ENCODE measurements at regions not wholly inside any gene's neighbourhood (a gene's known extent, or its start where the extent isn't known, plus 50 kb on each side); places are given as distances from the start of the nearest gene placed in this dataset.

- no peak for DNase-seq (ENCODE audit: low spot score)
These were observed 198.9 kb upstream of the LPP start for GRCh38 chr3:187954873-187955586.

- no peak for DNase-seq (ENCODE audit: low spot score)
These were observed 198.4 kb upstream of the LPP start for GRCh38 chr3:187955587-187955952.

GRCh38 chr3:187957165-187957581 lies 196.8 kb upstream of the LPP start:
- DNase-seq (ENCODE audit: low spot score), result no peak

GRCh38 chr3:187957582-187957981 lies 196.4 kb upstream of the LPP start:
- no peak for DNase-seq (ENCODE audit: low spot score)

GRCh38 chr3:187958432-187959003 lies 195.4 kb upstream of the LPP start:
- DNase-seq (ENCODE audit: low spot score), result no peak

- no peak for DNase-seq (ENCODE audit: low spot score)
These were observed 193.1 kb upstream of the LPP start for GRCh38 chr3:187960820-187961219.

GRCh38 chr3:187961366-187961765 lies 192.6 kb upstream of the LPP start:
- DNase-seq (ENCODE audit: low spot score), result no peak

GRCh38 chr3:187963003-187963676 lies 190.8 kb upstream of the LPP start:
- DNase-seq (ENCODE audit: low spot score), result no peak

GRCh38 chr3:187963677-187964385 lies 190.1 kb upstream of the LPP start:
- DNase-seq (ENCODE audit: low spot score), result no peak

GRCh38 chr3:187964760-187965159 lies 189.2 kb upstream of the LPP start:
- no peak for DNase-seq (ENCODE audit: low spot score)

GRCh38 chr3:187966096-187966495 lies 187.9 kb upstream of the LPP start:
- no peak for DNase-seq (ENCODE audit: low spot score)

GRCh38 chr3:187966636-187967406 lies 187.1 kb upstream of the LPP start:
- DNase-seq (ENCODE audit: low spot score), result no peak

GRCh38 chr3:187967993-187968392 lies 186.0 kb upstream of the LPP start:
- no peak for DNase-seq (ENCODE audit: low spot score)

- DNase-seq (ENCODE audit: low spot score), result peak; percentile 51
These were observed 184.9 kb upstream of the LPP start for GRCh38 chr3:187968883-187969580.

GRCh38 chr3:187969581-187969950 lies 184.4 kb upstream of the LPP start:
- no peak for DNase-seq (ENCODE audit: low spot score)

- no peak for DNase-seq (ENCODE audit: low spot score)
These were observed 183.9 kb upstream of the LPP start for GRCh38 chr3:187970106-187970505.

- DNase-seq (ENCODE audit: low spot score), result peak; percentile 23
These were observed 182.3 kb upstream of the LPP start for GRCh38 chr3:187971629-187972028.

GRCh38 chr3:187972454-187972853 lies 181.5 kb upstream of the LPP start:
- no peak for DNase-seq (ENCODE audit: low spot score)

GRCh38 chr3:187973977-187974870 lies 179.7 kb upstream of the LPP start:
- DNase-seq (ENCODE audit: low spot score), result no peak

GRCh38 chr3:187974871-187975271 lies 179.1 kb upstream of the LPP start:
- DNase-seq (ENCODE audit: low spot score), result no peak
